Neural cell (in vitro differentiated cells): ENCODE measurements at regions not wholly inside any gene's neighbourhood (a gene's known extent, or its start where the extent isn't known, plus 50 kb on each side); places are given as distances from the start of the nearest gene placed in this dataset.

Experiments
- H2AFZ ChIP-seq: fragments of 200-600, 300-800 bp; sonication (generic), shearing (Covaris generic); 2 replicates; pipeline ENCODE4 v1.6.0; 2014; ENCODE audit warnings: low read depth, mild to moderate bottlenecking, antibody characterized with exemption, low read length, moderate library complexity
- H3F3A ChIP-seq: fragments of 200-600 bp; shearing (Covaris generic); 2 replicates; pipeline ENCODE4 v1.6.1; 2016; ENCODE audit warnings: mild to moderate bottlenecking, moderate library complexity, mixed read lengths, antibody characterized with exemption, low read length; ENCODE audit not compliant: insufficient read depth, poor library complexity, severe bottlenecking
- H3K27ac ChIP-seq: fragments of 200-600, 300-800 bp; sonication (generic), shearing (Covaris generic); 2 replicates; pipeline ENCODE4 v1.5.1; 2014; ENCODE audit warnings: mild to moderate bottlenecking, low read length, moderate library complexity
- H3K27me3 ChIP-seq: fragments of 300-800, 200-600 bp; sonication (generic), shearing (Covaris generic); 2 replicates; pipeline ENCODE4 v1.6.0; 2014; ENCODE audit warnings: mild to moderate bottlenecking, low read depth, low read length, moderate library complexity; ENCODE audit not compliant: insufficient read depth
- H3K36me3 ChIP-seq: fragments of 300-800, 200-600 bp; sonication (generic), shearing (Covaris generic); 2 replicates; pipeline ENCODE4 v1.5.1; 2014; ENCODE audit warnings: mild to moderate bottlenecking, antibody characterized with exemption, low read length, moderate library complexity; ENCODE audit not compliant: insufficient read depth
- H3K4me2 ChIP-seq: fragments of 300-800, 200-600 bp; sonication (generic), shearing (Covaris generic); 2 replicates; pipeline ENCODE4 v1.6.0; 2014; ENCODE audit warnings: mild to moderate bottlenecking, low read length
- H3K4me3 ChIP-seq: fragments of 300-800, 200-600 bp; sonication (generic), shearing (Covaris generic); 2 replicates; pipeline ENCODE4 v1.5.1; 2014; ENCODE audit warnings: mild to moderate bottlenecking, low read length, moderate library complexity
- H3K79me2 ChIP-seq: fragments of 200-600 bp; shearing (Covaris generic); replicated peaks from 2 replicates; pipeline ENCODE4 v1.6.0; 2014; ENCODE audit warnings: mild to moderate bottlenecking, low read length, moderate library complexity; ENCODE audit not compliant: insufficient read depth
- H3K9ac ChIP-seq: fragments of 300-800, 200-600 bp; sonication (generic), shearing (Covaris generic); 2 replicates; pipeline ENCODE4 v1.6.1; 2016; ENCODE audit warnings: mild to moderate bottlenecking, low read length, mixed read lengths
- H3K9me2 ChIP-seq: fragments of 200-600 bp; shearing (Covaris generic); 2 replicates; pipeline ENCODE4 v1.6.1; 2016; ENCODE audit warnings: mild to moderate bottlenecking, low read length, mixed read lengths; ENCODE audit not compliant: insufficient read depth
- H3K9me3 ChIP-seq: fragments of 200-600, 300-800 bp; sonication (generic), shearing (Covaris generic); 2 replicates; pipeline ENCODE4 v1.6.1; 2016; ENCODE audit warnings: mild to moderate bottlenecking, mixed run types, low read length, moderate library complexity, mixed read lengths
- H4K20me1 ChIP-seq: fragments of 200-600 bp; shearing (Covaris generic); 2 replicates; pipeline ENCODE4 v1.6.1; 2016; ENCODE audit warnings: mild to moderate bottlenecking, mixed run types; ENCODE audit not compliant: insufficient read depth
- EP300 ChIP-seq: fragments of 450-650 bp; conservative IDR thresholded peaks from 2 replicates; pipeline ENCODE4 v1.6.1; 2014; ENCODE audit warnings: antibody characterized with exemption, mild to moderate bottlenecking, moderate library complexity; ENCODE audit not compliant: poor library complexity, severe bottlenecking
- EZH2 ChIP-seq: fragments of 200-600, 300-800 bp; shearing (Covaris generic), sonication (generic); IDR thresholded peaks from 2 replicates; pipeline ENCODE4 v1.6.1; 2014; ENCODE audit warnings: antibody characterized with exemption, low read length, borderline replicate concordance, mild to moderate bottlenecking; ENCODE audit not compliant: insufficient read depth, poor library complexity, severe bottlenecking
- MXI1 ChIP-seq: fragments of 450-650 bp; conservative IDR thresholded peaks from 2 replicates; pipeline ENCODE4 v1.6.1; 2014; ENCODE audit warnings: antibody characterized with exemption, mild to moderate bottlenecking; ENCODE audit not compliant: poor library complexity, severe bottlenecking
- POLR2AphosphoS5 ChIP-seq: IDR thresholded peaks from 2 replicates; pipeline ENCODE4 v1.6.1; 2012
- RAD21 ChIP-seq: fragments of 450-650 bp; conservative IDR thresholded peaks from 2 replicates; pipeline ENCODE4 v1.6.1; 2014; ENCODE audit warnings: antibody characterized with exemption, mild to moderate bottlenecking, moderate library complexity
- SMC3 ChIP-seq: fragments of 450-650 bp; conservative IDR thresholded peaks from 2 replicates; pipeline ENCODE4 v1.6.1; 2014; ENCODE audit warnings: antibody characterized with exemption, mild to moderate bottlenecking, moderate library complexity; ENCODE audit not compliant: poor library complexity
- TAF1 ChIP-seq: IDR thresholded peaks from 2 replicates; pipeline ENCODE4 v1.6.1; 2012; ENCODE audit warnings: low read depth
- TF ChIP-seq, protein P1 (sequence below): IDR thresholded peaks from 2 replicates; pipeline ENCODE4 v1.6.1; 2012; ENCODE audit warnings: borderline replicate concordance
- TF ChIP-seq, protein P2 (sequence below): fragments of 450-650 bp; IDR thresholded peaks from 2 replicates; pipeline ENCODE4 v1.5.1; 2014; ENCODE audit warnings: antibody characterized with exemption, mild to moderate bottlenecking, moderate library complexity; ENCODE audit not compliant: poor library complexity, severe bottlenecking

DNA sequence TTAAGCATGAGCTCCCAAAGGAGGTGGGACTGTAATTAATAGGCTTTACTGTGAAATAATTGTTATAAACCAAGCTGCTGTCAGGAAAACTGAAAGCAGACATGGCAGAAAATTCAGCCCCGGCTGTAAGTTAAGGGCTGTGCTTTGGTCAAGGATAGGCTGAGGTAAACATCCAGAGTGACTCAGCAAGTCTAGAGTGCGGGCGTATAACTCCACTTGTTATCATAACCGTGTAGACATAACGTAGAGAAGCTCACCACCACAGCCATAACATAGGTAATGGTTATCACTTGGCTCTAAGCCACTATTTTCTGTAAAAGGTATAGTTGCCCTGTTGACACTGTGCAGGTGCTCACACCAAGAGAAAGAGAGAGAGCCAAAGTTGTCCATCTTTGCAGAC lies 316.8 kb downstream of the DCDC2C start:
- Histone ChIP-seq H3F3A (no peaks in the 10 kb centered on the region), H3K9ac (no peak overlapping the region), H3K79me2 (no peaks in the 10 kb centered on the region), H3K9me2 (no peaks in the 10 kb centered on the region), H3K9me3 (no peaks in the 10 kb centered on the region), H3K4me3 (no peak overlapping the region), H4K20me1 (no peaks in the 10 kb centered on the region), H3K4me2 (no peak overlapping the region), H3K27ac (no peak overlapping the region), H3K27me3 (no peaks in the 10 kb centered on the region), H2AFZ (no peak overlapping the region), H3K36me3 (no peaks in the 10 kb centered on the region)
- TF ChIP-seq SMC3 (no peak), TAF1 (no peak), POLR2AphosphoS5 (no peak), EZH2 (no peak), MXI1 (no peak), RAD21 (no peak), EP300 (no peak)
- TF ChIP-seq, protein P1, sequence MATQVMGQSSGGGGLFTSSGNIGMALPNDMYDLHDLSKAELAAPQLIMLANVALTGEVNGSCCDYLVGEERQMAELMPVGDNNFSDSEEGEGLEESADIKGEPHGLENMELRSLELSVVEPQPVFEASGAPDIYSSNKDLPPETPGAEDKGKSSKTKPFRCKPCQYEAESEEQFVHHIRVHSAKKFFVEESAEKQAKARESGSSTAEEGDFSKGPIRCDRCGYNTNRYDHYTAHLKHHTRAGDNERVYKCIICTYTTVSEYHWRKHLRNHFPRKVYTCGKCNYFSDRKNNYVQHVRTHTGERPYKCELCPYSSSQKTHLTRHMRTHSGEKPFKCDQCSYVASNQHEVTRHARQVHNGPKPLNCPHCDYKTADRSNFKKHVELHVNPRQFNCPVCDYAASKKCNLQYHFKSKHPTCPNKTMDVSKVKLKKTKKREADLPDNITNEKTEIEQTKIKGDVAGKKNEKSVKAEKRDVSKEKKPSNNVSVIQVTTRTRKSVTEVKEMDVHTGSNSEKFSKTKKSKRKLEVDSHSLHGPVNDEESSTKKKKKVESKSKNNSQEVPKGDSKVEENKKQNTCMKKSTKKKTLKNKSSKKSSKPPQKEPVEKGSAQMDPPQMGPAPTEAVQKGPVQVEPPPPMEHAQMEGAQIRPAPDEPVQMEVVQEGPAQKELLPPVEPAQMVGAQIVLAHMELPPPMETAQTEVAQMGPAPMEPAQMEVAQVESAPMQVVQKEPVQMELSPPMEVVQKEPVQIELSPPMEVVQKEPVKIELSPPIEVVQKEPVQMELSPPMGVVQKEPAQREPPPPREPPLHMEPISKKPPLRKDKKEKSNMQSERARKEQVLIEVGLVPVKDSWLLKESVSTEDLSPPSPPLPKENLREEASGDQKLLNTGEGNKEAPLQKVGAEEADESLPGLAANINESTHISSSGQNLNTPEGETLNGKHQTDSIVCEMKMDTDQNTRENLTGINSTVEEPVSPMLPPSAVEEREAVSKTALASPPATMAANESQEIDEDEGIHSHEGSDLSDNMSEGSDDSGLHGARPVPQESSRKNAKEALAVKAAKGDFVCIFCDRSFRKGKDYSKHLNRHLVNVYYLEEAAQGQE: no peak
- TF ChIP-seq, protein P2, sequence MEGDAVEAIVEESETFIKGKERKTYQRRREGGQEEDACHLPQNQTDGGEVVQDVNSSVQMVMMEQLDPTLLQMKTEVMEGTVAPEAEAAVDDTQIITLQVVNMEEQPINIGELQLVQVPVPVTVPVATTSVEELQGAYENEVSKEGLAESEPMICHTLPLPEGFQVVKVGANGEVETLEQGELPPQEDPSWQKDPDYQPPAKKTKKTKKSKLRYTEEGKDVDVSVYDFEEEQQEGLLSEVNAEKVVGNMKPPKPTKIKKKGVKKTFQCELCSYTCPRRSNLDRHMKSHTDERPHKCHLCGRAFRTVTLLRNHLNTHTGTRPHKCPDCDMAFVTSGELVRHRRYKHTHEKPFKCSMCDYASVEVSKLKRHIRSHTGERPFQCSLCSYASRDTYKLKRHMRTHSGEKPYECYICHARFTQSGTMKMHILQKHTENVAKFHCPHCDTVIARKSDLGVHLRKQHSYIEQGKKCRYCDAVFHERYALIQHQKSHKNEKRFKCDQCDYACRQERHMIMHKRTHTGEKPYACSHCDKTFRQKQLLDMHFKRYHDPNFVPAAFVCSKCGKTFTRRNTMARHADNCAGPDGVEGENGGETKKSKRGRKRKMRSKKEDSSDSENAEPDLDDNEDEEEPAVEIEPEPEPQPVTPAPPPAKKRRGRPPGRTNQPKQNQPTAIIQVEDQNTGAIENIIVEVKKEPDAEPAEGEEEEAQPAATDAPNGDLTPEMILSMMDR: no peak

DNA sequence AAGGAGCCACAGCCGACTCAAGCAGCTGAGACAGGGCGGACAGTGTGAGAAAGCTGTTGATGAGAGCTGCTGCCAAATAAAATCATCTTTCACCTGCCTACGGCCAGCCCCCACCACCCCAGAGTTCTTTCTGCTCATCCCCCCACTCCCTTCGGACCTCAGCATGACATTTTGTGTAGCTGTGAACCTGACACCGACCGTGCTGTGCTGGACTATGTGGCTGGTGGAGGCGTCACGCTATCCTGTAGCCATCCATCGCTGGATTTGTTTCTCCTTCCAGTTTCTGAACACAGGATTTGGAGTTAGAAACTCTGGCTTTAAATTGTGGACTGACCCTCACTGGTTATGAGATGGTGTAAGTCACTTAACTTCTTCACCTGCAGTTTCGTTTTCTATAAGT lies 317.3 kb downstream of the DCDC2C start:
- no peaks in the 10 kb centered on the region for H4K20me1 ChIP-seq
- no peak overlapping the region for H2AFZ ChIP-seq
- H3F3A ChIP-seq: no peaks in the 10 kb centered on the region
- no peaks in the 10 kb centered on the region for H3K9me3 ChIP-seq
- H3K27ac ChIP-seq: no peak overlapping the region
- no peak overlapping the region for H3K4me2 ChIP-seq
- H3K4me3 ChIP-seq: no peak overlapping the region
- H3K9ac ChIP-seq: no peak overlapping the region
- no peaks in the 10 kb centered on the region for H3K36me3 ChIP-seq
- H3K27me3 ChIP-seq: no peaks in the 10 kb centered on the region
- TF ChIP-seq TAF1 (no peak), MXI1 (no peak), SMC3 (no peak), EZH2 (no peak), EP300 (no peak), RAD21 (no peak), POLR2AphosphoS5 (no peak)
- TF ChIP-seq, protein P1: no peak
- TF ChIP-seq, protein P2: no peak
- no peaks in the 10 kb centered on the region for H3K9me2 ChIP-seq
- no peaks in the 10 kb centered on the region for H3K79me2 ChIP-seq
